CD4-positive, CD25-positive, alpha-beta regulatory T cell (primary cell): ENCODE measurements at regions not wholly inside any gene's neighbourhood (a gene's known extent, or its start where the extent isn't known, plus 50 kb on each side); places are given as distances from the start of the nearest gene placed in this dataset.
"Not testable (repeated sequence)": the region's sequence is repeated elsewhere in the genome, so short reads cannot be mapped to it uniquely, and the experiment has no call there.

Source experiments
- ATAC-seq, 2 donors: fragments of 150-1000 bp; cut with Tn5 transposase; one replicate each; pipeline ENCODE4 v1.10.0; 2021; ENCODE audit warnings: low read depth in 2 of 2, moderate number of reproducible peaks in 2 of 2, moderate library complexity in 1 of 2
- DNase-seq, 3 donors: peaks; one replicate each; pipeline versions ENCODE4 v3.0.0 to v3.0.0-alpha.2; 2012 to 2022; ENCODE audit warnings: mixed read lengths in 1 of 3
- H3K27ac ChIP-seq: one replicate; pipeline ENCODE4 v1.7.0; 2013; ENCODE audit warnings: mild to moderate bottlenecking, low read length; ENCODE audit not compliant: insufficient read depth, poor library complexity, severe bottlenecking
- H3K27me3 ChIP-seq: one replicate; pipeline ENCODE4 v1.7.0; 2013; ENCODE audit warnings: low read length; ENCODE audit not compliant: control insufficient read depth, insufficient read depth
- H3K36me3 ChIP-seq: one replicate; pipeline ENCODE4 v1.7.0; 2013; ENCODE audit warnings: mild to moderate bottlenecking, low read length, moderate library complexity; ENCODE audit not compliant: control insufficient read depth, insufficient read depth
- H3K4me1 ChIP-seq: 2 replicates; pipeline ENCODE4 v1.7.0; 2013; ENCODE audit warnings: mild to moderate bottlenecking, low read length; ENCODE audit not compliant: insufficient read depth, control insufficient read depth, poor library complexity, severe bottlenecking
- H3K4me3 ChIP-seq: one replicate; pipeline ENCODE4 v1.7.0; 2013; ENCODE audit warnings: low read depth, mild to moderate bottlenecking, low read length, moderate library complexity
- H3K9me3 ChIP-seq, 2 experiments: 1 replicate in 1 of 2; 2 replicates in 1 of 2; pipeline ENCODE4 v1.7.0; 2013; ENCODE audit warnings: low read length in 2 of 2, mild to moderate bottlenecking in 1 of 2, moderate library complexity in 1 of 2; ENCODE audit not compliant: control insufficient read depth in 2 of 2
- H3K27ac Mint-ChIP-seq, 3 donors: one replicate each; pipeline ENCODE4 v1.8.0; 2020 to 2022; ENCODE audit warnings: mild to moderate bottlenecking in 3 of 3, mixed read lengths in 3 of 3, moderate library complexity in 2 of 3
- H3K27me3 Mint-ChIP-seq: one replicate; pipeline ENCODE4 v1.8.0; 2022; ENCODE audit warnings: mild to moderate bottlenecking, mixed read lengths
- H3K36me3 Mint-ChIP-seq: one replicate; pipeline ENCODE4 v1.8.0; 2020; ENCODE audit warnings: mixed read lengths
- H3K4me1 Mint-ChIP-seq, 4 donors: one replicate each; pipeline ENCODE4 v1.8.0; 2020 to 2022; ENCODE audit warnings: mixed read lengths in 4 of 4, mild to moderate bottlenecking in 1 of 4
- H3K4me3 Mint-ChIP-seq, 4 donors: one replicate each; pipeline ENCODE4 v1.8.0; 2020 to 2022; ENCODE audit warnings: mild to moderate bottlenecking in 4 of 4, mixed read lengths in 4 of 4, moderate library complexity in 3 of 4
- H3K9me3 Mint-ChIP-seq, 7 donors: one replicate each; pipeline ENCODE4 v1.8.0; 2020 to 2022; ENCODE audit warnings: mixed read lengths in 7 of 7, mild to moderate bottlenecking in 3 of 7, moderate library complexity in 2 of 7

DNA sequence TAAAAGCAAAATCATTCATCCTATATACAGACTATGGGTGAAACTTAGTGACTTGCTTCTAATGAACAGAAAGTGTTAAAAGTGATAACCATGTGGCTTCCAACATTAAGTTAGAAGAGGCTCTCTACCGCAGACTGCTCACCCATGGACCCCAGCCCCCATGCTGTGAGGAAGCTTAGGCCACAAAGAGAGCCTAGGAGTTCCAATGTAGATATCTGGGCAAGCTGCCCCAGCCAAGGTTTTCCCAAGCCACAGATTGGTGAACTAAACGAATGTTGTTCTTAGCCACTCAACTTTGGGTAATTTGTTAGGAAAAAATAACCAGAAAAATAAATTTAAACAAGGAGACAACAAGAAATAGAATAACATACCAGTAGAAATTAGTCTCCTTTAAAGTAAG, 70.1 kb downstream of the TBC1D28 start:
- H3K4me3 Mint-ChIP-seq = not testable (repeated sequence)

More for the DNA sequence above, 70.1 kb downstream of the TBC1D28 start:
- H3K9me3 Mint-ChIP-seq, H3K4me1 ChIP-seq, H3K27me3 ChIP-seq, H3K9me3 ChIP-seq, H3K4me1 Mint-ChIP-seq, H3K4me3 ChIP-seq, H3K36me3 ChIP-seq, DNase-seq, ATAC-seq, H3K27ac ChIP-seq: not testable (repeated sequence)
- peak overlapping the region in 1 of 3 donors; percentile 69 for H3K27ac Mint-ChIP-seq
- peaks cover 17% of the 10 kb centered on the region for H3K27me3 Mint-ChIP-seq
- H3K36me3 Mint-ChIP-seq = peaks cover 13% of the 10 kb centered on the region
